Lower lobe of right lung (tissue), 2 donors: ENCODE measurements at regions not wholly inside any gene's neighbourhood (a gene's known extent, or its start where the extent isn't known, plus 50 kb on each side); places are given as distances from the start of the nearest gene placed in this dataset.

Source experiments
- ATAC-seq, 2 donors: fragments of 200-7000 bp; cut with Tn5 transposase; one replicate each; pipeline ENCODE4 v1.9.1; 2020 to 2022; ENCODE audit warnings: mild to moderate bottlenecking in 2 of 2, moderate library complexity in 2 of 2
- DNase-seq: peaks from one replicate; pipeline ENCODE4 v3.0.0-alpha.2; 2020
- H3K27ac ChIP-seq: fragments of 200-600 bp; one replicate; pipeline ENCODE4 v1.8.0; 2022
- H3K27me3 ChIP-seq: fragments of 200-600 bp; one replicate; pipeline ENCODE4 v1.8.0; 2022; ENCODE audit warnings: low read depth
- H3K36me3 ChIP-seq: fragments of 200-600 bp; one replicate; pipeline ENCODE4 v1.8.0; 2022; ENCODE audit warnings: mild to moderate bottlenecking
- H3K4me1 ChIP-seq: fragments of 200-600 bp; one replicate; pipeline ENCODE4 v1.8.0; 2022
- H3K4me3 ChIP-seq: fragments of 200-600 bp; one replicate; pipeline ENCODE4 v1.8.0; 2022; ENCODE audit warnings: mild to moderate bottlenecking
- H3K9me3 ChIP-seq: fragments of 200-600 bp; one replicate; pipeline ENCODE4 v1.8.0; 2022
- intact Hi-C: fragments of 100-400 bp; cut with DNase I; formaldehyde crosslinking; loops from one replicate; pipeline ENCODE4 v1.11.0; 2022
- TF ChIP-seq, protein P1 (sequence below): fragments of 200-600 bp; IDR thresholded peaks from one replicate; pipeline ENCODE4 v1.8.0; 2022; ENCODE audit warnings: antibody characterized with exemption, mild to moderate bottlenecking
- donor health status: DM: no; HTN: yes; CAD: no; lungs with severe emphysema.

- no peaks in the 10 kb centered on the region for H3K36me3 ChIP-seq
- no peaks in the 10 kb centered on the region for H3K27me3 ChIP-seq
- TF ChIP-seq, protein P1, sequence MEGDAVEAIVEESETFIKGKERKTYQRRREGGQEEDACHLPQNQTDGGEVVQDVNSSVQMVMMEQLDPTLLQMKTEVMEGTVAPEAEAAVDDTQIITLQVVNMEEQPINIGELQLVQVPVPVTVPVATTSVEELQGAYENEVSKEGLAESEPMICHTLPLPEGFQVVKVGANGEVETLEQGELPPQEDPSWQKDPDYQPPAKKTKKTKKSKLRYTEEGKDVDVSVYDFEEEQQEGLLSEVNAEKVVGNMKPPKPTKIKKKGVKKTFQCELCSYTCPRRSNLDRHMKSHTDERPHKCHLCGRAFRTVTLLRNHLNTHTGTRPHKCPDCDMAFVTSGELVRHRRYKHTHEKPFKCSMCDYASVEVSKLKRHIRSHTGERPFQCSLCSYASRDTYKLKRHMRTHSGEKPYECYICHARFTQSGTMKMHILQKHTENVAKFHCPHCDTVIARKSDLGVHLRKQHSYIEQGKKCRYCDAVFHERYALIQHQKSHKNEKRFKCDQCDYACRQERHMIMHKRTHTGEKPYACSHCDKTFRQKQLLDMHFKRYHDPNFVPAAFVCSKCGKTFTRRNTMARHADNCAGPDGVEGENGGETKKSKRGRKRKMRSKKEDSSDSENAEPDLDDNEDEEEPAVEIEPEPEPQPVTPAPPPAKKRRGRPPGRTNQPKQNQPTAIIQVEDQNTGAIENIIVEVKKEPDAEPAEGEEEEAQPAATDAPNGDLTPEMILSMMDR: no peak
- DNase-seq (no peak), ATAC-seq (no peak)
- H3K27ac ChIP-seq: no peak overlapping the region
- no peaks in the 10 kb centered on the region for H3K9me3 ChIP-seq
- H3K4me3 ChIP-seq: no peak overlapping the region
- intact Hi-C loops: no loop called here
- H3K4me1 ChIP-seq: no peaks in the 10 kb centered on the region
Observed at GRCh38 chr4:188297873-188298272, 158.6 kb downstream of the TRIML1 start.

DNA sequence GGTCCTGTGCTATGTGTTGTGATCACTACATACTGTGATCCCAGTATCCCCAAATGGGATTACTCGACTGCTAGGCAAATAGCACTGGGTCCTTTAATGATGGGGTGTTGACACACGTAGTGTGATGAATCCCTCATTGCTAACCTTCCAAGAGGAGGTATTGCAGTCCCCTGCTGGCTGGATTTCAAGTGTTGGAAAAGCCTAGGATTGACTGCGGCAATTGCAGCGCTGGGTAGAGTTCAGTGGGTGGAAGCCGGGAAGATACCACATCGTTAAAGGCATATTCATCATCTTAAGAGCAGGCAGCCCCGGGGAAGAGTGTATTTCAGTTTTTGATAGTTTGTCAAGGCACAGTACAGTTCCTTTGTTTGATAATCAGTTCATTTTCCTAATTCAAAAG lies 159.9 kb downstream of the TRIML1 start:
- DNase-seq (no peak), ATAC-seq (no peak)
- Histone ChIP-seq H3K4me1 (no peaks in the 10 kb centered on the region), H3K27me3 (no peaks in the 10 kb centered on the region), H3K36me3 (no peaks in the 10 kb centered on the region), H3K4me3 (no peak overlapping the region), H3K27ac (no peak overlapping the region), H3K9me3 (no peaks in the 10 kb centered on the region)
- TF ChIP-seq, protein P1: no peak
- intact Hi-C loops: no loop called here

GRCh38 chr4:188300385-188300784 lies 161.1 kb downstream of the TRIML1 start:
- no peak for DNase-seq
- no peaks in the 10 kb centered on the region for H3K27me3 ChIP-seq
- no peak for ATAC-seq
- H3K4me1 ChIP-seq: no peaks in the 10 kb centered on the region
- H3K27ac ChIP-seq: no peak overlapping the region
- no peak overlapping the region for H3K4me3 ChIP-seq
- no peaks in the 10 kb centered on the region for H3K36me3 ChIP-seq
- TF ChIP-seq, protein P1: no peak
- H3K9me3 ChIP-seq: no peaks in the 10 kb centered on the region
- intact Hi-C loops: no loop called here

DNA sequence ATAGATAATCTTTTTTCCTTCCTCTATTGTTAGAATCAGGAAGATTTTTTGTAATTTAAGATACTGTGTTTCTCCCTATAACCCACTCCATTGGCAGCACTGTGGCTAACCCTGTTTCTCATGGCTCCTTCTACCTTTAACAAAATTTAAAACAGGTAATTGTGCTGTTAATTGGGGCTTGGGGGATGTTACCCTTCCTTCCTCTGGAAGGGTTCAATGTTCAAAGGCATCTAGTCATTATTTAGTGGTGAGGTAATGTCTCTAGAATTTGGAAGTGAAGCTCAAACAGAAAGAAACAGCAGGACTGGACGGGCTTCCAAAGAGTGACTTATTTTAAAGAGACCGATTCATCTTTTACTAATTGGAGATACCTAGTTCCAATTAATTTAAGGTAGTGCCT lies 166.4 kb downstream of the TRIML1 start:
- Histone ChIP-seq H3K9me3 (no peaks in the 10 kb centered on the region), H3K4me3 (no peak overlapping the region)
- ATAC-seq: no peak

GRCh38 chr4:188307591-188307990 lies 168.3 kb downstream of the TRIML1 start:
- Histone ChIP-seq H3K4me1 (no peaks in the 10 kb centered on the region), H3K27me3 (no peaks in the 10 kb centered on the region), H3K4me3 (no peak overlapping the region), H3K36me3 (no peaks in the 10 kb centered on the region), H3K27ac (no peak overlapping the region), H3K9me3 (no peaks in the 10 kb centered on the region)
- intact Hi-C loops: no loop called here
- DNase-seq (no peak), ATAC-seq (no peak)
- TF ChIP-seq, protein P1: no peak

More for the DNA sequence above, 166.4 kb downstream of the TRIML1 start:
- TF ChIP-seq, protein P1: no peak
- intact Hi-C loops: no loop called here
- DNase-seq: no peak
- no peak overlapping the region for H3K27ac ChIP-seq
- H3K4me1 ChIP-seq: no peaks in the 10 kb centered on the region
- H3K36me3 ChIP-seq: no peaks in the 10 kb centered on the region
- H3K27me3 ChIP-seq: no peaks in the 10 kb centered on the region

GRCh38 chr4:188308142-188308541 lies 168.9 kb downstream of the TRIML1 start:
- Histone ChIP-seq H3K27me3 (no peaks in the 10 kb centered on the region), H3K27ac (no peak overlapping the region), H3K36me3 (no peaks in the 10 kb centered on the region), H3K4me3 (no peak overlapping the region), H3K4me1 (no peaks in the 10 kb centered on the region), H3K9me3 (no peaks in the 10 kb centered on the region)
- no peak for DNase-seq
- ATAC-seq: no peak
- intact Hi-C loops: no loop called here
- TF ChIP-seq, protein P1: no peak
